NCI-H748 (cell line): ENCODE measurements at regions not wholly inside any gene's neighbourhood (a gene's known extent, or its start where the extent isn't known, plus 50 kb on each side); places are given as distances from the start of the nearest gene placed in this dataset.
"Not testable (repeated sequence)": the region's sequence is repeated elsewhere in the genome, so short reads cannot be mapped to it uniquely, and the experiment has no call there.

ENCODE experiments used
- DNase-seq: peaks from one replicate; lab custom pipeline; 2025; ENCODE audit not compliant: unreplicated experiment; lab: John Stamatoyannopoulos, UW

- not testable (repeated sequence) for DNase-seq
Observed at GRCh38 chr5:6241056-6241455, 137.3 kb downstream of the MED10 start.

GRCh38 chr5:6236858-6237481 lies 141.4 kb downstream of the MED10 start:
- no peak for DNase-seq

DNA sequence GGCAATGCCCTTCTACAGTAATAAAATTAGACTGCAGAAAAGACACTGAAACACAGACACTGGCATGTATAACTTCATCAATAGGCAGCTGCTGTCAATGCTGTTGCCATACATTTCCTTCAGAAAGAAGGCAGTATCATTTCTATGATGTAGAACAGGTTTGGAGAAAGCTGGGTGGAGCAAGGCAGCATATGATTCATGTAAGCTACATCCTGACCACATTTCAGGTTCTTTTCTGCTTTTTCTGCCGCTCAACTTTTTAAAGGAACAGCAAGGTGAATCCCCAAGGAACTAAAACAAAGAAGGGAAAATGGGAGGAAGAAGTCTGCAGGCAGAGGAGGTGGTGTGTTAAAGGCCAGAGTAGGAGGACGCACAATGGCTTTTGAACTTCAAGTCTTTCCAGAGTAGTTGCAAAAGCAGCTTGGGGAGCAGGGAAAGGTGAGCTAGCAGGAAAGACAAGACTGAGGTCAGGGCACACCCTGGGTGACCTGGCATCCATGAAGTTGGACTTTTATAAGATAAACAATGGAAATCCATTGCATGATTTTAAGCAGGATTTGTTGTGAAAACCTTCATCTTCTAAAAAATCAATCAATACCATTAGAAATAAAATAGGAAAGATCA lies 142.1 kb downstream of the MED10 start:
- DNase-seq: no peak

- DNase-seq: no peak
Observed at GRCh38 chr5:6235726-6236125, 142.6 kb downstream of the MED10 start.

DNA sequence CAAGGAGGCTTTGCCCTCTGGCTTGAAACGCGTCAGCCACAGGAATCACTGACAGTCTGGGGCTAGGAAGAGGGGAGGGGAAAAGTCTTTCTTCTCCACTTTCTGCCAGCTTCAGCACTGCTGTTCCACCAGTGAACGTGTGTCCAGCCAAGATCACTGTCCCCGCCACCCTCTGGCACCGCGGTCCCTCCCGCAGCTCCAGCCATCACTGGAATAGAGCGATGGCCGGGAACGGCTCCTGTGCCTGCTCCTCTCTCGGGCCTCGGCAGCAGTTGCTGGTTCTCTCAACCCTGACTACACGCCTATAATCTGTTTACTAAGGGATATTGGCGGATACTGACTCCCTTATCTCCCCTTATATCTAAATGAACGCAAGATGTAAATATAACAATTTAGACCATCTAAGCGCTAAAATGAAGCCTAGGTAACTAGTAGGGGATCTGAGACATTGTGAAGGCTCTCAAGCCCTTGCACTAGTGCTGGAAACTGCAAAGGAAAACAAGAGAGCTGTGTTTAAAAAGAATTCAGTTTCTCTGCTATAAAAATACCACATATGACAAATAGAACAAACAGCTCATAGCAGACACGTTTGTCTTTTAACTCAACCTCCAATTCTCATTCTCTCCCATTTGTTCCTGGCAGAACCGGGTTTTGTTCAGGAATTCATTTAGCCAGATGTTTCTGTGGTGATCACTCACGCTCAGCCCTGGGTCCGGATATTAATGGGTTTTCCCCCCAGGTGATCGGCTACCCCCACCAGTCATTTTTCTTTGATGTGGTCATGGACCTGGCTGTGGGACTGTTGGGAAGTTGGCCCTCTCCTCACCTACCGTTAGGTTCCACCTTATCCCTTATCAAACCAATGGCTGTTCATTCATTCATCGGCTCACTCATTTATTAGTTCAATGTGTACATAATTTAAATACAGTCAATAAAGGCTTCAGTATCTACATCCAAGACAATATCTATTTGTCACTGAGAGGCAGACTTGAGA lies 149.8 kb downstream of the MED10 start:
- no peak for DNase-seq

DNA sequence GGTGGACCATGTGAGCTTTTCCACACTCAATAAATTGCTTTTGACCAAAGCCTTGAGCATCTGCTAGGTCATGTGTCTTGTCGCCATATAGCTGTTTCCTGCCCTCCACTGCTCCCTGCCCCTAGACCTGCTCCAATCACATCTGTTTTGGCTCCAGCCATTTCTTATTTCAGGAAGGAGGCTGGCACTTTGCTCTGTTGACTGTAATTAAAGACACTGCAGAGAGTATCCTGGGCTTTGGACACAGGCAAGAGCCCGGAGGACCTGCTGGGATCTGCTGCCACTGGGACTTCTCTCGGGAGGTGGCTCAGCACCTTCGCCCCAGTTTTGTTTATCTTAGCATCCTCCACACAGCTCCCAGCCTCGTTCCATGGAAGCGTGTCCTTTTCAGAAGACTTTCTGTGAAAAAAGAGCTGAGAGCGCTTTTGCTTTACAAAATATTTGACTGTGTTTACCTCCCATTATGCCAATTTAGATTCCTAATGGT lies 153.2 kb downstream of the MED10 start:
- DNase-seq: no peak

DNA sequence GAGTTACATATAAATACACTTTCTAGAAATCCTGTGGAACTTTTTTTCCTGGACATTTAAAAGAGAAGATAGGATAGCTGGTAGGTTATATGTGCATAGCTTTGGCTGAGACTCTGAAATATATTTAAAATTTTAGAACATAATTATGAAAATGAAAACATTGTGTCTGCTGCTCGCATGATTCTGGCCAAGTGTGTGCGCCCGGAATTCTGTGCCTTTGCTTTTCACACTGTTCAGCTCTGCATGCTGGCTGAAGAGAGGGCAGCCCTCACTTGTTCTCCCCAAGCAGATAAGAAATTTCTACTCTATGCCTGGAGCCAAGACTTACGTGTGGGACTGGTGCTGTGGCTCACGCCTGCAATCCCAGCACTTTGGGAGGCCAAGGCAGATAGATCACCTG lies 153.9 kb downstream of the MED10 start:
- no peak for DNase-seq

- no peak for DNase-seq
Observed at GRCh38 chr5:6222899-6223298, 155.4 kb downstream of the MED10 start.

DNA sequence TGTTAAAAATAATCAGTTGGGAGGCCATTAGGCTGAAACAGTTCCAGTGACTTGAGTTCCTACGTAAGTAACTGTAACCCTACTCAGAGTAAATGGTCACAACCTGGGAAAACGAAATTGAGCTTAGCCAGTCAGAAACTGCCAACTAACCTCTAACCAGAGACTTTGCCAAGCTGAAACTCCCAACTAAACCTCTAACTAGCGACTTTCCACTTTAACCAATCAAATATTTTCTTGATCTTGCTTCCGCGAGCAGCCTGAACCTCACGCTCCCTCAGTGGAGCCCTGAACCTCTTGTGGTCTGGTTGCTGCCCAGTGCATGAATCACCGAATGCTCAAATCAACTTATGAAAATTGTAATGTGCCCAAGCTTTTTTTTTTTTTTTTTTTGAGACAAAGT lies 156.2 kb downstream of the MED10 start:
- no peak for DNase-seq

- no peak for DNase-seq
Observed at GRCh38 chr5:6221141-6221626, 157.2 kb downstream of the MED10 start.

- DNase-seq: no peak
Observed at GRCh38 chr5:6220346-6221088, 157.8 kb downstream of the MED10 start.

DNA sequence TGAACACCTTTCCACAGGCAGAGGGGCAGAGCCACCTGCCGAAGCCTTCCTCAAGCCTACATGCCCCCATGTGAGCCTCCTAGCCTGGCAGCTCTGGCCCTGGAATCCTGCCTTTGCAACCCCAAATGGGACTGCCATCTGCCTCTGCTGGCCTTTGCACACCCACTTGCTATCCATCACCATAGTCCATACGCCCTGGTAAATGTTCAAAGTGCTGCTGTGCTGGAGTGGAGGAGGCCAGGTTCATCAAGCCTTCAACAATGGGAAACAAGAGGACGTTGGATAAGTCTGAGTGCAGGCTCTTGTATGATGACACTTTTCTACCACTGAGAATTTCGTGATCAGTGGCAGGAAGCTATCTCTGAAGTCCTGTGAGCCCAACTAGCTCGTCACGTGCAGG lies 159.8 kb downstream of the MED10 start:
- DNase-seq: no peak

DNA sequence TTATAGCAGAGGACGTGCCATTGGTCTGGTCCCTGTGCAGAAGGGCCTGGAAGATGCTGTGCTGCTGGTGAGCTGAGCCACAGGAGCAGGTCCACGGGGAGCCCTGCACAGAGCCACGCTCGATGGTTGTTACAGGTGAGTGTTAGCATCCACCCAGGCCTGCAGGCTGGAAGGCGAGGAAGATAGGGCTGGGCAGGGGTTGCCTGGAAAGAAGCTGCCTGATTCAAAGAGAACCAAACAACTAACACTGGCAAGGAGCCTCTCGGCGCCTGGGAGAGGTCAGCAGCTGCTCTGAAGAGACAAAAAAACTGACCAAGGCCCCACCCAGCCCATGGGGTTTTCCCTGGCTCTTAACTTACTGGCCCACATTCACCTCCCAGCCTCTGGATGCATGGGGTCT lies 160.2 kb downstream of the MED10 start:
- DNase-seq: no peak

DNA sequence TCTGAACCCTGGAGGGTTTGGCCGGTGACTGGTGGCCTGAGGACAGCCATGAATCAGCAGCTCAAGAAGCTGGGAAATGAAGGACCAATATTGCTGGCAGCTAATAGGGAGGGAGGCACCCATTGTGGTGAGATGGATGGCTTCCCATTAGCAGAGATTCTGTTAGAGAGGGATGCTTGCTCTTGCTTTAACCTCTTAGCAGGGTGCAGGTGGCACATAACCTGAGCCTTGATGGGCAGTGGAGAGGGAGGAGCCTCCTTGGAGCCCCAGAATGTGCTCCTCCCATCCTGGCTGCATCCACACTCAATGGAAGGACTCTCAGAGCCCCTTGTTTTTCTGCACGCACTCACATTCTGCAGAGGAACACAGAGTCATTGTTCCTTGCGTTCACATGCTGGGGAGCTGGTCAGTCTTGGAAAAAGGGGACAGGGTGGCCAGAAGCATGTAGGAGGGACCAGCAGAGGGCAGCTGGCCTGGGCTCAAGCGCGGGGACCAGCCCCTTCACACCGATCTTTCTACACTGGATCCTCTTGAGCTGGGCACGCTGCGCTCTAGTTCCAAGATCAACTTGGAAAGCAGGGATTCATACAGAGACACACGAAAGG lies 161.8 kb downstream of the MED10 start:
- no peak for DNase-seq

GRCh38 chr5:6215891-6216290 lies 162.5 kb downstream of the MED10 start:
- DNase-seq: no peak

DNA sequence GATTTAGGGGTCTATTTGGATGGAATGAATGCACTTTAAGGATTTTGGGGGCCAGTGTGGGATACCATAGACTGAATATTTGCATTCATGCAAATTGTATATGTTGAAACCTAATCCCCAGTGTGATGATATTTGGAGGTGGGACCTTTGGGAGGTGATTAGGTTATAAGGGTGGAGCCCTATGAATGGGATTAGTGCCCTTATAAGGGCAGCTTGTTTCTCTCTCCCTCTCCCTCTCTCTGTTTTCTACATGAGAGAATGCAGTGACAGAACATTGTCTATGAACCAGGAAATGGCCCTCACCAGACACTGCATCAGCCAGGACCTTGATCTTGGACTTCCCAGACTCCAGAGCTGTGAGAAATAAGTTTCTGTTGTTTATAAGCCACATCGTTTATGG lies 166.1 kb downstream of the MED10 start:
- DNase-seq: no peak

DNA sequence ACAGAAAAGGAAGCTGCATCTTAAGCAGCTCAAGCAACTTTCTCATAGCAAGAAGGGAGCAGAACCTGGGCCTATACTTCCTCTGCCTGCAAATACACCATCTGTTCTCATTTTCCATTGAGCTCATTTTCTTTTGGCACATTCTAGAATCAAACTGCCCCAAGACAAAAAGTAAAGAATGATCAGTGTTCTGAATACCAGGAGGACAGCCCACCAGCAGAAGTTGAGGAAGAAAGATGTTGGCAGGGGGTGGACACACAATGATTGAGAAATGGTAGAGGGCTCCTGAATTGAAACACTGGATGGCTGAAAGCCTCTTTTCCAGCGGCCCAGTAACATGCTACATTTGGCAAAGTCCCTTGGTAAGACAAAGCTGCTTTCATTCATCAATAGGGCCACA lies 171.8 kb downstream of the MED10 start:
- DNase-seq: no peak

DNA sequence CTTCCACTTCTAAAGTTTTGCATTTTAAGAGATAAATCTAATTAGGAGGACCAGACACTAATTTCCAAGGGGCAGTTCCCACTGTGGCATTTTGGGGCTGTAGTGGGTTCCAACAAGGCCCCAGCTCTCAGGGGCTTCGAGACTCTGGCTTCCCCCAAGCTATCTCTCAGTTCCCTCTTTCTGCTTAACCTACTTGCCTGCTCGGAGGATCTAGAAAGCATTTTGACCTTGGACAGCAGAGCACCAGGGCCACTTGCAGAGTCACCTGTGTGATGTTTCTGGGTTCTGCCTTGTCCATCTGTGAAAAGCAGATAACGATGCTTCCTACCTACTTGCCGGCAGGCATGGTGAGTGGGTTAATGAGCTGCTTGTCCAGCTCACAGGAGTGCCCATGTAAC lies 175.4 kb downstream of the MED10 start:
- DNase-seq: no peak

GRCh38 chr5:6202149-6202967 lies 176.0 kb downstream of the MED10 start:
- no peak for DNase-seq

GRCh38 chr5:6201631-6202030 lies 176.7 kb downstream of the MED10 start:
- no peak for DNase-seq
